ENCODE measurements at regions not wholly inside any gene's neighbourhood (a gene's known extent, or its start where the extent isn't known, plus 50 kb on each side); places are given as distances from the start of the nearest gene placed in this dataset.

DNA sequence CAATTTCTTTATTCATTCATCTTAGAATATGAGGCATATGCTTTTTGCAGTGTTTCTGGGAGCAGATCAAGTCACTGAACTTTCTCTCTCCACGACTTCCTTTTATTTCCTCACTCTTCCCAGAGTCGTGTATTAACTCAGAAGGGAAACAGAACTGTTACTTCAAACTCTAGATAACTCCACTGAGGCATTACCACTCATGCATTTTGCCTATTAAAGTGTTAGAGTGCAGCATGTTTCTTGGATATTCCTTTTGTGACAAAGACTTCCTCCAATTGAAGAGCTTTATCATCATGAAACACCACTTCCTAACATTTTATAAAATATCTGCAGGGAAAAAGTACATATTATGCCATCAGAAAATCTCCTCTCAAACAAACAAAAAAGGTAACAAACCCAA, 797.4 kb upstream of the COBL start:
- DNase-seq = no peak

DNA sequence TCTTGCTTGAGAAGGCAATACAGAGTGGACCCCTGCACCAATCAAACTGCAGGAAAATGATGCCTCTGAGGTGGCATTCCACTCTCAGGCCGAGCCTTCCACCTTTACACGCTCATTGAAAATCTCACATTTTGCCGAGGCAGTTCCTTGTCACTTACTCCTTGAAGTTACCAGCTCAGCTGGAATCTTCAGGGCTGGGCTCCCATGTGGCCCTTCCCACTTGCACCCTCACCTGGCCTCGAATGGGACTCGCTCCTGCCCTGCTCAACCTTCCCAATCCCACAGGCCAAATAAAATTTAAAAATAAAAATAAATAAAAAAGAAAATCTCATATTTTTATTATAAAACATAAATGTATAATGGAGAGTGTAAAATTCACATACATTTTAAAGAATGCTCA, 790.7 kb upstream of the COBL start:
- no peak for DNase-seq

DNA sequence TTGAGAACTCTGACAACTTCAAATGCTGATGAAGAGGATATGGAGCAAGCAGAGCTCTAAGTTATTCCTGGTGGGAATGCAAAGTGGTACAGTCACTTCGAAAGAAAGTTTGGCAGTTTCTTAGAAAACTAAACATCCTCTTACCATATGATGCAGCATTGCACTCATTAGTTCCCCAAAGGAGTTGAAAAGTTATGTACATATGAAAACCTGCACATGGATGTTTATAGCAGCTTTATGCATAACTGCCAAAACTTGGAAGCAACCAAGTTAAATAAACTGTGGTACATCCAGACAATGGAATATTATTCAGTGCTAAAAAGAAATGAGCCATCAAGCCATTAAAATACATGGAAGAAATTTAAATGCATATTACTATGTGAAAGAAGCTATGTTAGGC, 779.3 kb upstream of the COBL start:
- DNase-seq = no peak

DNA sequence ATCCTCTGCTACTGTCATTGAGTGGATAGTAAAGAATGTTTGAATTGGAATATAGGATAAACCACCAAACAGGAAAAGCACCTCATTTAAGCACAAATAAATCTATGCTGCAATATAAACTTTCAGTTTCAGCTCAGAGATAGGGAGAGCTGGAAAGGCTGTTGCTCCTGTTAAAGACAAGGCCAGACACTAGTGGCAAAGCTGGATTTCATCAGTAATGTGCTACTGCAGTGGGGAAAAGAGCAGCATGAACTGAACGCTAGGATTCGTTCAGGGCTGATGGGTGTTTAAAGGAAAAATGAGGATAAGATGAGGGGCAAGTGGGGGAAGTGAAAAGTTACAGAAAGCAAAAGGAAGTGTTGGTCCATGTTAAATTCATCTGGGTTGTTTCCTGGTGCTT, 775.4 kb upstream of the COBL start:
- DNase-seq = no peak

DNA sequence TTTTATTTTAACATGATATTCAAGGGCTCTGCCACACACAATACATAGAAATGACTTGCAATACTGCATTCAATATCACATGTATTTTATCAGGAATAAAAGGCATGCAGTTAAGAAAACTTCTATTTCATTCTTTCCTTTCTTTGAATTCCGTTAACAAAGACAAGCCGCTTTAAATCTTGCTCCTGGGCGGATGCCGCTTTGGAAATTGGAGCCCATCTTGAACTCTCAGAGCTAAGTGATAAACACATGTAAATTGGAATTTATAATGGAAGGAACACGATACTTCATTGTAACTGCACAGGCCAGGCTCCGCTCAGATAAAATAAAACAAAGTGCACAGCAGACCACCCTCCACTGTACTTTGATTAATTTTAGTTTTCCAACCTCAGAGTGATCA, 774.5 kb upstream of the COBL start:
- DNase-seq = no peak

DNA sequence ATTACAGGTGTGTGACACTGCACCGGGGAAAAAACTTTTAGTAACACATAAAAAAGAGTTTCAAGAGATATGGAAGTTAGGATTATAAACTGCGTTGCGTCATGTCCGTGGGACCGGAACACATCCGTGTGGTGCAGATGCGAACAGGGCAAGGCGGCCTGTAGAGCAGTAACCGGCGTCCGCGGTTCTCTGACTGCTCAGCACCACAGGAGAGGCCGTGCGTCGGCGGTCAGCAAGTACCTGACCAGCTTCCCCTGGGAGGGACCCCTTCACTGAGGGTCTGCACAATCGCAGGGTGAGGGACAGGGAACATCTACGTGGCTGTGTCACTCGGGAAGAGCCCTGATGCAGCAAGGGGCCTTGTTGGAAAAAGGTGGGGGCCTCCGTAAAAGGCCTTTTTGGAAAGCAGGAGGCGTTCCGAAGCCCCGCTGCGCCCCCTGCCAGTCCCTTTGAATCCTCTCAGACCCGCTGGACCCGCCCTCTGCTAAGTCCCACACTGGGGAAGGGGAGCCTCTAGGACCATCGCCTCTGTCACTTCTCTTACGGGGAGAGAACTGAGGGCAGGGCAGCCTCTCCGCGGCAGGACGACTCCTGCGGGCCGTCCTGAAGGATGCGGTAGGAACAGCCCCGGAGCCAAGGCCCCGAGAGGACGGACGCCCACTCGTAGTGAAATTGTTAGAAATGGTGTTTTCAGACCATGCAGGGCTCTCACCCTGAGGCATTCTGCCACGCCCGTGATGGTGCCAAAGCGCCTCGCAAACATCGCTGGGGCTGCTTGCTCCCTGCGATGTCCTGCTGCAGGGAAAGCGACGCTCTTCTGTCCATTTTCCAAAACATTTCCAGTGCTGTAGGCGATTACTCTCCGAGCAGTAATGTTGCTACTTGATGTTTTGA, 771.6 kb upstream of the COBL start:
- DNase-seq = no peak

DNA sequence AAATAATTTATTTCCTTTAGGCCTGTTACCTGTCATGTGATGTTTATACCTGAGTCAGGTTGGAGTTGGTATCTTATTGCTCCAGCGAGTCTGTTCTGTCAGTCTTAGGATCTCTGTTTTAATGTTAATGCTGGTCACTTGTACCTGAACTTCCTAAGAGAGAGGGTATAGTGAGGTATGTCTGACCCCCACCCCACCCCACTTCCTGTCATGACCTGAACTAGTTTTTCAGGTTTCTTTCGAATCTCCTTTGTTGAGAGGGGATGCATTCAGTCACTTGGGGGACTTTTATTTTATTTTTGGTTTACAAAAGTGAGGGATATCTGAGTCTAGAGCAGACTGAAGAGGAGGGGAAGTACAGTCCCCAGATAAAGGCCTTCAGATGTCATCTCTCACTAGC, 769.0 kb upstream of the COBL start:
- no peak for DNase-seq

DNA sequence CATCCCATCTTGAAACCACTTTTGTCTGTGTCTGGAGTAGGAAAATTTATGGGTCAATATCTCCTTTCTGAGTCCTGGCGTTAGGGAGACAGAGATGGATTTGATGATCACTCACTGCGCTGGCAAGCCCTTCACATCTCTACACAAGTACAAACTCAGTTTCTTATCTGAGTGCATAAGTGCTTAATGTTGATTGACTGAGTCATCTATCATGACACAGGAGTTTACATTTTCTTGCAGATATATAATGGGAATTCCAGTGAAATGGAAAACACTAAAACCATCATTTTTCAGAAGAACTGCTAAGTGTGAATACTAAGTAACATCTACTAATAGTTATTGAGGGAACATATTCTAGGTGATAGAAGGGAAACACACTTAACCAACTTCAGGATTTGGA, 763.9 kb upstream of the COBL start:
- no peak for DNase-seq

DNA sequence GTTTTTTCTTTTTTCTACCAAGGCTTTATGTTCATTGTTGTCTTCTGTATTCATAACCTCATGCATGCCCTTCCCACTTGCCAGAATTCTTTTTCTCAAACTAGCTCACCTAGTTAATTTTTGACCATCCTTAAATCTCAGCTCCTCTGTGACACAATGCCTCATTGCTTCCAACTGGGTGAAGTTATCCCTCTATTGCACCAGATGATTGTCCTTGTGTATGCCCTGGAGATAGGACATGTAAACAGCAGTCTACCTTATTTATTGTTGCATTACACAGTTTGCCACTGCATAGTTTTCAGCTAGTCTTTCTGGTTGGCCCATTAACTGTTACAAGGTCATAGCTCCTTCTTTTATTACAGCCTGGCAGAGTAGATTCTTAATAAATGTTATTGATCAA, 763.1 kb upstream of the COBL start:
- DNase-seq = no peak

DNA sequence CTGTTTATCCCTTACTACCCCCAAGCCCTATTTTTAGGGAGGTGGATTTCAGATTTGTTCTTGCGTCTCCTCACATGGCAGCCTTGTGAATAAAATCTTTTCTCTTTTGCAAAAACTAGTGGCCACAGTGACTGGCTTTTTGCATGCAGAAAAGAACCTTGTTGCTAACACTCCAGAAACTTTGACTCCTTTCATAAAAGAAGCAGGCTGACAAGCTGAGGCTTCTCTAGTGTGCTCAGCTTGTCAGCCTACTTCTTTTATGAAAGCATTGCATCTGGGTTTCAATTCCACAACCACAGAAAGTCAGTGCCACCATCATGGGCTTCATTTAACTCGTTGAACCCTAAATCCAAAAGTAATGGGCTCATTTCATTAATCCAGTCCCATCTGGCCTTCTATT, 761.0 kb upstream of the COBL start:
- DNase-seq = no peak

DNA sequence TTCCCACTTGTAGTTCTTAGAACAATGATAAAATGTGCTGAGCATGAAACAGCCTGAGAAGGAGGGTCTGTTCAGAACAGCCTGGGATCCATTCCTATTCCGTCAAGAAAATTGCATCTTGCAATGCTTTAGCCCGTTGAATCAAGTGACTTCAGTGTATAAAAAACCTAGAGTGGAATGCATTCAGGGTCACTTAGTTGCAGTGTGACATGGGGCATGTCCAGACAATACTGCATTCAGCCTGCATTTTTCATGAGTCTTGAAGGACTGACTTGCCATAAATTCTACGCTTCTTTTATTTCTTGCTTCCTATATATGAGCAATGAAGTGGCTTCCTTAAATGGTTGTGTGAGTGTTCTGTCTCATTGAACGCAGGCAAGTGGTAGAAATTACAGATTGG, 758.3 kb upstream of the COBL start:
- DNase-seq = no peak

DNA sequence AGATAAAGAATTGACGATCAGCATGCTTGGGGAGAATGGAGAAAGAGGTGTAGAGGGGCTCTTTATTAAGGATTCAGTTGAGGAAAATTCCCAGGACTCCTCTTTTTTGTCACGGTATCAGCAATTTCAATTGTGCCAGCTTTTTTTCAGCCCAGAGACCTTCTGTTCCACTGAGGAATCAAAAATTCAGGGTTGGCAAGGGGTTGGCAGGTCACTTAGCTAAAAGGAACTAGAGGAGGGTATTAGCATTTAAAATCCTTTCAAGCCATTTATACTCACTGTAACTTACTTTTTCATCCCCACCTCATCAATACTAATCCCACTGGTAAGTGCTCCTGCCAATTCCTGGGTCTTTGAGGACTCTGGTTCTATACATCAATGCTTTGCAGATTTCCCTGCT, 757.5 kb upstream of the COBL start:
- DNase-seq = no peak

DNA sequence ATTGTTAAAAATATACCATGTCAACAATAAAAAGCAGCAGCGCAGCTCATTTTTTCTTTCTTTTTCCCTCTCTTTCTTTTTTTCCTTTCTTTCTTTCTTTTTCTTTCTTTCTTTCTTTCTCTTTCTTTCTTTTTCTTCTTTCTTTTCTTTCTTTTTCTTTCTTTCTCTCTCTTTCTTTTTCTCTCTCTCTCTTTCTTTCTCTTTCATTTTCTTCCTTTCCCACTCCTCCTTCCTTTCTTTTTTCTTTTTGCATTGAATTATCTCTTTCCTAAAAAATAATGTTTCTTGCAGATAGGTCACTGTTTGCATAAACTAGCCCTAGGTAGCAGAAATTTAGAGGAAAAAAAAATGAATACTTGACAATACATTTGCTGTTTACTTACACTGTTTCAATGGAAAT, 755.1 kb upstream of the COBL start:
- no peak for DNase-seq

DNA sequence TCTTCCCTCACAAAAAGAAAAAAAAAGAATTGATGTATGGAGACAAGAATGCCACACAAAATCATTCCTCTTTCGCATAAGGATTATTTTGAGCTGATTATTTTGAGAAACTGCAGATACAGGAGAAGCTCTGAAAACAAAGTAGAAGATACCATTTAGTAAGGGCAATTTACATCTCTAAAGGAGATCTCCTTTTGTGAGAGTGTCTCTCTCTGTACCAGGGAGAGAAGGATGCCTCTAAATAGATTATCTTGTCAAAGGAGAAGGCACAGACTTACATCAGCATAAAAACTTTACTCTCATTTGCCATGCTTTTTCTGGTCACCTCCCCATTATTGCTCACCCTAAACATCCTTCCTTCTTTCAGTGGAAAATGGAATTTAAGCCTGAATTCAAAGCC, 747.9 kb upstream of the COBL start:
- no peak for DNase-seq

DNA sequence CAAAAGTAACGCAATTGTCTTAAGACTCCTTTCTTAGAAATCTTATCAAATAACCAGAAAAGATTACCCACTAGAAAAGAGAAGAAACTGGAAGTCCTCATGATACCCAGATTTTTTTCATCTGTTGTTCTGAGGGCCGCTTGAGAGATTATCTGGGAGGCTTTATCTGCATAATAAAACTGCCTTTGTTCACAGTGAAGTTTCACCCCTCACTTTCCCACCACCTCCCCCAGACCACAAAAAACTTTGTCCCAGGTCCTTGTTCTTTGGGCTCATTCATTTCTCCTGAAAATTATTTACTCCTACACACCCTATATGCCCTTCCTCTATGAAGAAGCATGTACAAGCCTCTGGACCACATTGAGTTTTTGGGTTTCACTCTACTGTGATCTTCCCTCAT, 745.1 kb upstream of the COBL start:
- DNase-seq = no peak

DNA sequence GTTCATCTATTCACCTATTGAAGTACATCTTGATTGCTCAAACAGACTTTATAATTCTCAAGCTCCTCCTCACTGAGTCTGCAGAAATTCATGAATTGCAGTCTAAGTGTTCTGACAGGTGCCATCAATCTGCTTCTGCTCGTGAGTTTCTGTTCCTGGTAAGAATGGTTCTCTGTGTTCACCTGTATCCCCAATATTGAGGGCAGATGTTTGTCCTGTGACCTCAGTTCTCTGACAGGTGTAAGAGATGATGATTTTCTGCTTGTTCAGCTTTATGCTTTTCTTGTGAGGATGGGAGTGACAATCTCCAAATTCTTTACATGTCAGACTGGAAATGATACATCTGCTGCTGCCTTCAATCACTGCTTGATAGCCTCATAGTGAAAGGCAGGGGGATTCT, 736.9 kb upstream of the COBL start:
- no peak for DNase-seq

DNA sequence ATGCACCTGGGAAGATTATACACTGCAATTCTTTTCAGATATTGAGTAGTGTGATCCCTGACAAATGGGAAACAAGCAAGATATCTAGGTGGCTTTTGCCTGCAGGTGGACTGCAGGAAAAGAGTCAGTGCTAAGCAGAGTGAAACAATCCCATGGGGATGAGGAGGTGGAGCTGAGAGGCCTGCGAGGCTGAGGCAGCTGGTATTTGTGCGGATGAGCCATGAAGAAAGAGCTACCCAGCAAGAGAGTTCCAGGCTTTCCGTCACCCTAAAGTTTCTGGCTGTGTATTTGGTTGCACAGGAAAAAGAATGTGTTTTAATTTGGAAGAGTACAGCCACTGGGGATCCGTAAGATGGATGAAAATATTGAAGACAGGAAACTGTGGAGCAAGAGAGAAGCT, 714.1 kb upstream of the COBL start:
- DNase-seq = no peak

DNA sequence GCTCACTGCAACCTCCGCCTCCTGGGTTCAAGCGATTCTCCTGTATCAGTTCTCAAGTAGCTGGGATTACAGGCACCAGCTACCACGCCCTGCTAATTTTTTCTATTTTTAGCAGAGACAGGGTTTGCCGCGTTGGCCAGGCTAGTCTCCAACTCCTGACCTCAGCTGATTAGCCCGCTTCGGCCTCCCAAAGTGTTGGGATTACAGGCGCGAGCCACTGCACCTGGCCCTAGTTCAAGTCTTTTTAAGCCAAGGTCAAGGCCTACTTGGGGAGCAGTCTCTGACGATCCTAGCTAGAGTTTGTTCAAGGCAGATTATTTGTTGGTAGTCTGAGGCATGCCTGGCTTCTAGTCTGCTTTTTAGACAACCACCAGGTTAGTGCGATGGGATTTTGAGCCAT, 709.5 kb upstream of the COBL start:
- DNase-seq = no peak

DNA sequence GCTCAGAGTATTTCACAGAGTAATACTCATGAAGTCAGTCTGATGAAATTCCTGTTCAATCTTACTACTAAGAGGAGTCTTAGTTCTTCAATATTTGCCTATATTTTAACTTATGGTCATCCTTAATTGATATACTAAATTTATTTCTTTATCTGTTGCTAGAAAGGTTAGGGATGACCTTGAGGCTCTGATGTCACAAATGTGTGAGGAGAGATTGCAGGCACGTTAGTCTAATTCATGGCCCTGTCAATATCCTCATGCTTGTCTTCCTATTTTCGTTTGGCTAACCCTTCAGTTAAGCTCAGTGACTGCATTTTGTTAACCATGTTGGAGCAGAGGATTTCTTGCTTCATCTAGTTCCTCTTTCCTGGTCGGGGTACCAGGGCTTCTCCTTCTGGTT, 704.7 kb upstream of the COBL start:
- no peak for DNase-seq

DNA sequence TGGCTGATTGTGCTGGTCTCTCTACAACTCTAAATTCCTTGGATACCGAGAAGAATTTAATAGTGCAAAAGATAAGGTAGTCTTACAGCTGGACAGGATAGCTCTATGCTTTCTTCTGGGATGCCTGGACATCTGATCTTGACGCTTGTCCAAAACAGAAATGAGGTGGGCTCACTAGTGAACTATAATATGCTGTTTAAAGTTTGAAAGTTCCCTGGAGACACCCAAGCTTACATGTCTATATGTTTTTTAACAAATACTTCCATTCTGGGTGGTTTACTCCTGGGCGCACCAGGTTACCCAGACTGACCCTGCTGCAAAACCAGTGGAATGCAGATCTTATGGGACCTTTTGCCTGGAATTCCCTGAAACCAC, 702.1 kb upstream of the COBL start:
- no peak for DNase-seq

DNA sequence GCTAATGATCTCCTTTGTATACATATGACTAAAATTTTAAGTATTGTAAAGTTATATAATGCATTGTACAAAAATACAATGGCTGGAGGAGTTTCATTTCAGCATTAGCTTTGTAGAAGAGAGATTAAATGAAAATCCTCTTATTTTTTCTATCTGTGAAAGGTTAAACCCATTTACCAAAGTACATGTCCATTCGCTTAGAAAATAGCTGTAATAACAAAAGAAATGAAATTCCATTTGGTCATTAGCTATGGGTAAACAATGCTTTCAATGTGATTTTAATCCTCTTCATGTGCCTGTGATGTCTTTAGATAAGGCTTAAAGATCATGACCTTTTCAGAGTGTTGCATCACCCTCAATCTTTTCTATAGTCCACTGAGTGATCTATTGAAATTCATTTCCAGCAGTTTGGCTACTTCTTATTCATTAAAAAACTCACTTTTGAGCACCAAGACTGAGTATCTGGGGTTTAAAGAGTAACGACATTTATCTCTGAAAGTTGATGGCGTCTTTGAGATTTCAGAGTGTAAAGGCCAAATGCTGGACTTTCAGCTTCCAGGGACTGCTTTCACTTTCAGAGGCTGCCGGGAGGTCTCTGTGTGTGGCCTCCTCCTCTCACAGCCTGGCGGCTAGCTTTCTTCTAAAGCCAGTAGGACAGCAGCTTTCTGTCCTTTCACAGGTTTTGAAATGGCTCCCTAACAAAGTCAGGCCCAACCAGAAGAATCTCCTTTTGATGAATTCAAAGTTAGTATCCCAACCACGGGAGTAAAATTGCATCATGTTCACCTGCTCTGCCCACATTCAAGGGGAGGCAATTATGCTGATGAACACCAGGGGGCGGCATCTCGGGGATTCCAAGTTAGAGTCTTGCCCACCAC, 701.4 kb upstream of the COBL start:
- no peak for DNase-seq

DNA sequence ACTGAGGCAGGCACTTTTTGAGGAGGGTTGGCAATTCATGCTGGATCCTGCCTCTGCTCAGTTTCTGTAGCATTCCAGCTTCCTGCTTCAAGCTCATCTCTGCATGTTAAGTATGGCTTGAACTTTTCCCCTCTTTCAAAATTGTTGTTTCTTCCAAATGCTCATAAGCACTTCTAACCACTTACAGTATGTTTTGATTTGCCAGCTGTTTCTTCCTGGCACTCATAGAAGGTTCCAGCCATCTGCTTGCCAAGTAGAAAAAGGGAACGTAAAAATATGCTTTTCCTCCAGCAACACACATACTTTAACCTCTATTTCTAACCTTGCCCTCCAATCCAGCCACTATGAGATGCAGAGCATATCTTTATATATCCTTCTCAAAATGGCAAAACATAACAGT, 692.6 kb upstream of the COBL start:
- DNase-seq = no peak

DNA sequence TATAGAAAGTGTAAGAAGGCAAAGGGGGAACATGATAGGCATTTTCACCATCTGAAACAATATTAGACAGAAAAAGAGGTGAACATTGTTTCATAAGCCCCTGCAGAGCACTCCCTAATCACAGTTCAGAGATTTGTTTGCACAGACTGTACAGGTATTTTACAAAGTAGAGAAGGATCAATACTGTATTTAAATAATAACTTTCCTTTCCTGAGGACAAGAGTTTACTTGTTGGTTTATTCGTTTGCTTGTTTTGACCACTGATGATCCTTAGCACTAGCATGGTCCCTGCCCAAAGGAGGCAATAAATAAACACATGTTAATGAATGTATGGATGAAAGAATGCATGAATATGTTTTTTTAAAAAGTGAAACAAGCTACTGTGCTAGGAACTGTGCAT, 690.1 kb upstream of the COBL start:
- DNase-seq = no peak

DNA sequence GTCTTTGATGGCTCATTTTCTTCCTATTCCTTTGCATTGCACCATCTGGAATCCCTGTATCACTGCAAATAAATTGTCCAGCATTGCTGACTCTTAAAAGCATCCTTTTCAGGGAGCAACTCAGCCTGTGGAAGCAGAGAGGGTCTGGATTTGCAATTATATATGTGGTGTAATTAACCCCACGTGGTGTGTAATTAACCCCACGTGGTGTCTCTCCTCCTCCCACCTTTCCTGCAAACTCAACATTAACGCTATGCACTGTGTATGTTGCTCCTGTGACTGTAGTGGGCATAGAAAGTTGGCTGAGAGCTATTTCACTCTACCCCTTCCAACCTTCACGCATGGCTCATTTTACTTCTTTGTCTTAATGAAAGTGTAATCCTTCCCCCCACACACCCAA, 689.0 kb upstream of the COBL start:
- DNase-seq = no peak

Data from NCI-H1694 (cell line).